ENCODE measurements at regions not wholly inside any gene's neighbourhood (a gene's known extent, or its start where the extent isn't known, plus 50 kb on each side); places are given as distances from the start of the nearest gene placed in this dataset.
"Not testable (repeated sequence)": the region's sequence is repeated elsewhere in the genome, so short reads cannot be mapped to it uniquely, and the experiment has no call there.

GRCh38 chr4:58070726-58071125, 960.5 kb upstream of the IGFBP7 start:
- no peak for DNase-seq (ENCODE audit: low read depth, low spot score)

- no peak for DNase-seq (ENCODE audit: low read depth, low spot score)
These were observed 954.5 kb upstream of the IGFBP7 start for GRCh38 chr4:58064653-58065052.

GRCh38 chr4:58063404-58064160, 953.4 kb upstream of the IGFBP7 start:
- no peak for DNase-seq (ENCODE audit: low read depth, low spot score)

- no peak for DNase-seq (ENCODE audit: low read depth, low spot score)
These were observed 951.8 kb upstream of the IGFBP7 start for GRCh38 chr4:58061967-58062366.

- no peak for DNase-seq (ENCODE audit: low read depth, low spot score)
These were observed 940.3 kb upstream of the IGFBP7 start for GRCh38 chr4:58050439-58050838.

- no peak for DNase-seq (ENCODE audit: low read depth, low spot score)
These were observed 938.3 kb upstream of the IGFBP7 start for GRCh38 chr4:58048491-58048890.

- DNase-seq (ENCODE audit: low read depth, low spot score) = no peak
These were observed 932.0 kb upstream of the IGFBP7 start for GRCh38 chr4:58042176-58042575.

- DNase-seq (ENCODE audit: low read depth, low spot score) = no peak
These were observed 883.8 kb upstream of the IGFBP7 start for GRCh38 chr4:57993944-57994343.

- no peak for DNase-seq (ENCODE audit: low read depth, low spot score)
These were observed 879.2 kb upstream of the IGFBP7 start for GRCh38 chr4:57989430-57989829.

GRCh38 chr4:57985161-57985560, 875.0 kb upstream of the IGFBP7 start:
- no peak for DNase-seq (ENCODE audit: low read depth, low spot score)

GRCh38 chr4:57981123-57981522, 870.9 kb upstream of the IGFBP7 start:
- no peak for DNase-seq (ENCODE audit: low read depth, low spot score)

- no peak for DNase-seq (ENCODE audit: low read depth, low spot score)
These were observed 864.6 kb upstream of the IGFBP7 start for GRCh38 chr4:57974821-57975220.

- no peak for DNase-seq (ENCODE audit: low read depth, low spot score)
These were observed 863.6 kb upstream of the IGFBP7 start for GRCh38 chr4:57973819-57974218.

GRCh38 chr4:57971261-57971660, 861.1 kb upstream of the IGFBP7 start:
- no peak for DNase-seq (ENCODE audit: low read depth, low spot score)

GRCh38 chr4:57966987-57967760, 857.0 kb upstream of the IGFBP7 start:
- DNase-seq (ENCODE audit: low read depth, low spot score) = no peak

- DNase-seq (ENCODE audit: low read depth, low spot score) = not testable (repeated sequence)
These were observed 855.2 kb upstream of the IGFBP7 start for GRCh38 chr4:57965431-57965830.

- no peak for DNase-seq (ENCODE audit: low read depth, low spot score)
These were observed 835.1 kb upstream of the IGFBP7 start for GRCh38 chr4:57945298-57945697.

- peak; percentile 10 for DNase-seq (ENCODE audit: low read depth, low spot score)
These were observed 833.5 kb upstream of the IGFBP7 start for GRCh38 chr4:57943682-57944081.

- not testable (repeated sequence) for DNase-seq (ENCODE audit: low read depth, low spot score)
These were observed 827.1 kb upstream of the IGFBP7 start for GRCh38 chr4:57937326-57937725.

- DNase-seq (ENCODE audit: low read depth, low spot score) = no peak
These were observed 816.1 kb upstream of the IGFBP7 start for GRCh38 chr4:57926311-57926710.

- no peak for DNase-seq (ENCODE audit: low read depth, low spot score)
These were observed 814.8 kb upstream of the IGFBP7 start for GRCh38 chr4:57924951-57925350.

- no peak for DNase-seq (ENCODE audit: low read depth, low spot score)
These were observed 806.3 kb upstream of the IGFBP7 start for GRCh38 chr4:57916479-57916878.

GRCh38 chr4:57911203-57911602, 801.0 kb upstream of the IGFBP7 start:
- no peak for DNase-seq (ENCODE audit: low read depth, low spot score)

Measured in pulmonary artery endothelial cell (primary cell).